NT2/D1 (cell line): ENCODE measurements at regions not wholly inside any gene's neighbourhood (a gene's known extent, or its start where the extent isn't known, plus 50 kb on each side); places are given as distances from the start of the nearest gene placed in this dataset.

ENCODE experiments used
- SUZ12 ChIP-seq: IDR thresholded peaks from 2 replicates; pipeline ENCODE4 v1.6.1; 2011; ENCODE audit not compliant: insufficient read length, insufficient read depth; ENCODE audit errors: extremely low read depth
- YY1 ChIP-seq: IDR thresholded peaks from 2 replicates; pipeline ENCODE4 v1.6.1; 2011; ENCODE audit not compliant: insufficient read length, insufficient read depth
- ZNF274 ChIP-seq: IDR thresholded peaks from 2 replicates; pipeline ENCODE4 v1.6.1; 2011; ENCODE audit warnings: mild to moderate bottlenecking, low read depth, low read length

- no peak for TF ChIP-seq YY1
- no peak for TF ChIP-seq SUZ12
- no peak for TF ChIP-seq ZNF274
Observed at GRCh38 chr7:52465216-52465615, 570.2 kb upstream of the POM121L12 start.
